OCI-LY1 (cell line): ENCODE measurements at regions not wholly inside any gene's neighbourhood (a gene's known extent, or its start where the extent isn't known, plus 50 kb on each side); places are given as distances from the start of the nearest gene placed in this dataset.

Source experiments
- EZH2 ChIP-seq: fragments of 200-600 bp; sonication (generic), shearing (Covaris generic); IDR thresholded peaks from 2 replicates; pipeline ENCODE4 v1.8.0; 2017; ENCODE audit warnings: borderline replicate concordance, mixed run types, mild to moderate bottlenecking, antibody characterized with exemption, low read length, moderate library complexity, mixed read lengths
- TF ChIP-seq, protein P1 (sequence below): fragments of 200-600 bp; sonication (generic), shearing (Covaris generic); IDR thresholded peaks from 2 replicates; pipeline ENCODE4 v1.5.1; 2017; ENCODE audit warnings: mild to moderate bottlenecking, antibody characterized with exemption, low read length, moderate library complexity, mixed read lengths

DNA sequence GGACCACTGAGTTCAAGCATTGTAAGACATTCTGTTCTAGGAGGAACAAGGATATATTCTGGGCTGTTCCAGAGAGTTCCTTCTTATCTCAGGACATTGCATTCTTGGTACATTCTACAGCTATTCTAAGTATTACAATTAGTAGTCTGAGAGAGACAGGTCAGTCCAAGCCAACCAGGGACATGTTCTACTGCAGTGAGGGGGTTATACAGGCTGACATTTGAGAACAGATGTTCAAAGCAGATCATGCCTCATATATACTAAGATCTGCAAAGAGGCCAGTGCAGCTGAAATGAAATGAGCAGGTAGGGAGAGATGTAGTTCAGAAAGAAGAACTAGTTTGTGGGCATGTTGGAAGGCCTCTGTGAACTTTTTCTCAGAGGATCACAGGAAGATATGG, 142.0 kb downstream of the CENPC start:
- TF ChIP-seq, protein P1, sequence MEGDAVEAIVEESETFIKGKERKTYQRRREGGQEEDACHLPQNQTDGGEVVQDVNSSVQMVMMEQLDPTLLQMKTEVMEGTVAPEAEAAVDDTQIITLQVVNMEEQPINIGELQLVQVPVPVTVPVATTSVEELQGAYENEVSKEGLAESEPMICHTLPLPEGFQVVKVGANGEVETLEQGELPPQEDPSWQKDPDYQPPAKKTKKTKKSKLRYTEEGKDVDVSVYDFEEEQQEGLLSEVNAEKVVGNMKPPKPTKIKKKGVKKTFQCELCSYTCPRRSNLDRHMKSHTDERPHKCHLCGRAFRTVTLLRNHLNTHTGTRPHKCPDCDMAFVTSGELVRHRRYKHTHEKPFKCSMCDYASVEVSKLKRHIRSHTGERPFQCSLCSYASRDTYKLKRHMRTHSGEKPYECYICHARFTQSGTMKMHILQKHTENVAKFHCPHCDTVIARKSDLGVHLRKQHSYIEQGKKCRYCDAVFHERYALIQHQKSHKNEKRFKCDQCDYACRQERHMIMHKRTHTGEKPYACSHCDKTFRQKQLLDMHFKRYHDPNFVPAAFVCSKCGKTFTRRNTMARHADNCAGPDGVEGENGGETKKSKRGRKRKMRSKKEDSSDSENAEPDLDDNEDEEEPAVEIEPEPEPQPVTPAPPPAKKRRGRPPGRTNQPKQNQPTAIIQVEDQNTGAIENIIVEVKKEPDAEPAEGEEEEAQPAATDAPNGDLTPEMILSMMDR = no peak
- no peak for TF ChIP-seq EZH2
